C4-2B (cell line): ENCODE measurements at regions not wholly inside any gene's neighbourhood (a gene's known extent, or its start where the extent isn't known, plus 50 kb on each side); places are given as distances from the start of the nearest gene placed in this dataset.

Experiments used
- H3K27ac ChIP-seq: fragments of 450-650 bp; 2 replicates; pipeline ENCODE4 v1.5.1; 2017
- CTCF ChIP-seq: fragments of 450-650 bp; conservative IDR thresholded peaks from 2 replicates; pipeline ENCODE4 v1.5.1; 2017; ENCODE audit warnings: mild to moderate bottlenecking
- ZFX ChIP-seq: fragments of 450-650 bp; IDR thresholded peaks from 2 replicates; pipeline ENCODE4 v1.6.1; 2017

- no peak overlapping the region for H3K27ac ChIP-seq
- TF ChIP-seq CTCF: no peak
- no peak for TF ChIP-seq ZFX
Measured at GRCh38 chr16:82396509-82396908, 226.5 kb upstream of the MPHOSPH6 start.

GRCh38 chr16:82395212-82395611 lies 225.2 kb upstream of the MPHOSPH6 start:
- H3K27ac ChIP-seq: no peak overlapping the region
- TF ChIP-seq CTCF (no peak), ZFX (no peak)

- H3K27ac ChIP-seq: no peak overlapping the region
- TF ChIP-seq CTCF (no peak), ZFX (no peak)
Measured at GRCh38 chr16:82391690-82392089, 221.7 kb upstream of the MPHOSPH6 start.

- no peak overlapping the region for H3K27ac ChIP-seq
- TF ChIP-seq ZFX (no peak), CTCF (no peak)
Measured at GRCh38 chr16:82389956-82390650, 220.1 kb upstream of the MPHOSPH6 start.

GRCh38 chr16:82386761-82387160 lies 216.7 kb upstream of the MPHOSPH6 start:
- TF ChIP-seq CTCF: no peak
- TF ChIP-seq ZFX: no peak
- no peak overlapping the region for H3K27ac ChIP-seq

GRCh38 chr16:82384949-82385348 lies 214.9 kb upstream of the MPHOSPH6 start:
- TF ChIP-seq CTCF (no peak), ZFX (no peak)
- H3K27ac ChIP-seq: no peak overlapping the region

- TF ChIP-seq ZFX (no peak), CTCF (no peak)
- no peak overlapping the region for H3K27ac ChIP-seq
Measured at GRCh38 chr16:82384017-82384416, 214.0 kb upstream of the MPHOSPH6 start.
